CD4-positive, alpha-beta T cell (primary cell): ENCODE measurements at regions not wholly inside any gene's neighbourhood (a gene's known extent, or its start where the extent isn't known, plus 50 kb on each side); places are given as distances from the start of the nearest gene placed in this dataset.

Experiments used
- ATAC-seq: fragments of 200-7000 bp; cut with Tn5 transposase; one replicate; pipeline ENCODE4 v1.10.0; 2022; ENCODE audit warnings: mild to moderate bottlenecking; ENCODE audit not compliant: poor library complexity
- CTCF ChIA-PET: fragments of 350-600 bp; sonication (Branson Sonifier 250); formaldehyde crosslinking; loops from one replicate; lab custom pipeline; 2021; ENCODE audit warnings: antibody characterized with exemption, inconsistent platforms; lab: Charles Lee
- POLR2A ChIA-PET: fragments of 350-600 bp; sonication (Branson Sonifier 250); formaldehyde crosslinking; loops from one replicate; lab custom pipeline; 2021; ENCODE audit warnings: antibody characterized with exemption, inconsistent platforms; lab: Charles Lee
- DNase-seq, 14 experiments: peaks; one replicate each; pipeline ENCODE4 v3.0.0-alpha.2; 2013 to 2020; ENCODE audit warnings: mixed read lengths in 2 of 14
- H3K27ac ChIP-seq, 2 donors: one replicate each; pipeline versions ENCODE4 v1.5.1 to v1.7.0; 2013; ENCODE audit warnings: low read length in 2 of 2, low read depth in 1 of 2, mild to moderate bottlenecking in 1 of 2
- H3K27me3 ChIP-seq, 2 experiments: 1 replicate in 1 of 2; 2 replicates in 1 of 2; pipeline versions ENCODE4 v1.6.1 to v1.7.0; 2013; ENCODE audit warnings: low read length in 2 of 2, control low read depth in 1 of 2, mild to moderate bottlenecking in 1 of 2, moderate library complexity in 1 of 2; ENCODE audit not compliant: insufficient read depth in 2 of 2, control insufficient read depth in 1 of 2
- H3K36me3 ChIP-seq: one replicate; pipeline ENCODE4 v1.6.1; 2013; ENCODE audit warnings: low read length, control low read depth; ENCODE audit not compliant: insufficient read depth
- H3K4me1 ChIP-seq: one replicate; pipeline ENCODE4 v1.6.1; 2013; ENCODE audit warnings: low read length, control low read depth; ENCODE audit not compliant: insufficient read depth
- H3K4me3 ChIP-seq: one replicate; pipeline ENCODE4 v1.5.1; 2013; ENCODE audit warnings: mild to moderate bottlenecking, low read length, moderate library complexity
- H3K9me3 ChIP-seq, 2 experiments: 1 replicate in 1 of 2; 2 replicates in 1 of 2; pipeline versions ENCODE4 v1.6.1 to v1.7.0; 2013; ENCODE audit warnings: low read length in 2 of 2, mild to moderate bottlenecking in 2 of 2, control low read depth in 1 of 2, moderate library complexity in 1 of 2; ENCODE audit not compliant: control insufficient read depth in 1 of 2, insufficient read depth in 1 of 2
- H3K27ac Mint-ChIP-seq: one replicate; pipeline ENCODE4 v1.8.0; 2020; ENCODE audit warnings: mixed read lengths
- H3K27me3 Mint-ChIP-seq: one replicate; pipeline ENCODE4 v1.8.0; 2021; ENCODE audit warnings: mixed read lengths
- H3K36me3 Mint-ChIP-seq: one replicate; pipeline ENCODE4 v1.8.0; 2021; ENCODE audit warnings: low read depth, mixed read lengths
- H3K4me1 Mint-ChIP-seq: one replicate; pipeline ENCODE4 v1.8.0; 2021; ENCODE audit warnings: low read depth, mixed read lengths
- H3K4me3 Mint-ChIP-seq: one replicate; pipeline ENCODE4 v1.8.0; 2020; ENCODE audit warnings: mild to moderate bottlenecking, mixed read lengths
- H3K9me3 Mint-ChIP-seq: one replicate; pipeline ENCODE4 v1.8.0; 2020; ENCODE audit warnings: mixed read lengths
- CTCF ChIP-seq: fragments of 200-600 bp; IDR thresholded peaks from one replicate; pipeline ENCODE4 v1.8.0; 2022; ENCODE audit warnings: antibody characterized with exemption, mild to moderate bottlenecking
- intact Hi-C, 2 experiments: fragments of 100-400 bp; cut with DNase I in 1 of 2; cut with micrococcal nuclease in 1 of 2; formaldehyde crosslinking; loops; one replicate each; pipeline versions ENCODE4 v1.15.1 to v1.9.0; 2023 to 2025; cut with DNase I, micrococcal nuclease

- no peaks in the 10 kb centered on the region for H3K27me3 Mint-ChIP-seq
- Histone ChIP-seq H3K4me1 (no peaks in the 10 kb centered on the region), H3K4me3 (no peak overlapping the region), H3K36me3 (no peaks in the 10 kb centered on the region), H3K27ac (no peak overlapping the region), H3K27me3 (no peaks in the 10 kb centered on the region), H3K9me3 (no peaks in the 10 kb centered on the region)
- H3K4me3 Mint-ChIP-seq: no peak overlapping the region
- ATAC-seq (no peak), DNase-seq (no peak)
- intact Hi-C loops: no loop called here
- POLR2A ChIA-PET: no interaction called here
- H3K9me3 Mint-ChIP-seq: peaks cover 2% of the 10 kb centered on the region
- CTCF ChIA-PET: no interaction called here
- no peaks in the 10 kb centered on the region for H3K36me3 Mint-ChIP-seq
- H3K4me1 Mint-ChIP-seq: no peaks in the 10 kb centered on the region
- no peak overlapping the region for H3K27ac Mint-ChIP-seq
- no peak for TF ChIP-seq CTCF
Measured at GRCh38 chr17:69828087-69828486, 246.9 kb upstream of the KCNJ16 start.

GRCh38 chr17:69834494-69834893 is 240.5 kb upstream of the KCNJ16 start:
- no peaks in the 10 kb centered on the region for H3K4me1 ChIP-seq
- no peak overlapping the region for H3K27ac ChIP-seq
- no peak for TF ChIP-seq CTCF
- H3K9me3 ChIP-seq: no peaks in the 10 kb centered on the region
- Mint-ChIP-seq H3K27me3 (no peaks in the 10 kb centered on the region), H3K9me3 (peaks cover 2% of the 10 kb centered on the region), H3K27ac (no peak overlapping the region), H3K36me3 (no peaks in the 10 kb centered on the region), H3K4me3 (no peak overlapping the region), H3K4me1 (no peaks in the 10 kb centered on the region)
- intact Hi-C loops: no loop called here
- ChIA-PET CTCF (no interaction called here), POLR2A (no interaction called here)
- H3K27me3 ChIP-seq: no peaks in the 10 kb centered on the region
- no peak overlapping the region for H3K4me3 ChIP-seq
- DNase-seq (no peak), ATAC-seq (no peak)
- H3K36me3 ChIP-seq: no peaks in the 10 kb centered on the region

GRCh38 chr17:69851736-69852135 is 223.3 kb upstream of the KCNJ16 start:
- H3K4me1 ChIP-seq: no peaks in the 10 kb centered on the region
- Mint-ChIP-seq H3K36me3 (no peaks in the 10 kb centered on the region), H3K9me3 (peaks cover 5% of the 10 kb centered on the region), H3K4me3 (no peak overlapping the region), H3K27me3 (no peaks in the 10 kb centered on the region), H3K27ac (no peak overlapping the region), H3K4me1 (no peaks in the 10 kb centered on the region)
- no peak for DNase-seq
- POLR2A ChIA-PET: no interaction called here
- CTCF ChIA-PET: no interaction called here
- H3K27ac ChIP-seq: no peak overlapping the region
- no peak for ATAC-seq
- H3K9me3 ChIP-seq: peaks cover 0 to 4% of the 10 kb centered on the region in 2 experiments
- intact Hi-C loops: no loop called here
- TF ChIP-seq CTCF: no peak
- H3K4me3 ChIP-seq: no peak overlapping the region
- no peaks in the 10 kb centered on the region for H3K27me3 ChIP-seq
- no peaks in the 10 kb centered on the region for H3K36me3 ChIP-seq
